GM10248 (cell line): ENCODE measurements at regions not wholly inside any gene's neighbourhood (a gene's known extent, or its start where the extent isn't known, plus 50 kb on each side); places are given as distances from the start of the nearest gene placed in this dataset.
"Not testable (repeated sequence)": the region's sequence is repeated elsewhere in the genome, so short reads cannot be mapped to it uniquely, and the experiment has no call there.

Experiments
- CTCF ChIA-PET: fragments of 300-600 bp; sonication (Branson Sonifier 250); formaldehyde crosslinking; extraction: SDS; loops from one replicate; lab custom pipeline; 2021; ENCODE audit warnings: antibody characterized with exemption; lab: Yijun Ruan, JAX
- POLR2A ChIA-PET: fragments of 350-650 bp; sonication (Branson Sonifier 250); formaldehyde crosslinking; extraction: SDS; loops from one replicate; lab custom pipeline; 2020; ENCODE audit warnings: antibody characterized with exemption; lab: Yijun Ruan, JAX
- DNase-seq: peaks from one replicate; pipeline ENCODE4 v3.0.0; 2012; ENCODE audit errors: extremely low spot score
- TF ChIP-seq, protein P1 (sequence below): IDR thresholded peaks from 2 replicates; pipeline ENCODE4 v1.5.1; 2012; ENCODE audit warnings: mild to moderate bottlenecking, low read depth; ENCODE audit errors: extremely low read depth, missing control alignments, control extremely low read depth

GRCh38 chr5:142246258-142246657, 78.6 kb downstream of the SPRY4 start:
- ChIA-PET POLR2A (no interaction called here), CTCF (no interaction called here)
- DNase-seq, result no peak
- TF ChIP-seq, protein P1, sequence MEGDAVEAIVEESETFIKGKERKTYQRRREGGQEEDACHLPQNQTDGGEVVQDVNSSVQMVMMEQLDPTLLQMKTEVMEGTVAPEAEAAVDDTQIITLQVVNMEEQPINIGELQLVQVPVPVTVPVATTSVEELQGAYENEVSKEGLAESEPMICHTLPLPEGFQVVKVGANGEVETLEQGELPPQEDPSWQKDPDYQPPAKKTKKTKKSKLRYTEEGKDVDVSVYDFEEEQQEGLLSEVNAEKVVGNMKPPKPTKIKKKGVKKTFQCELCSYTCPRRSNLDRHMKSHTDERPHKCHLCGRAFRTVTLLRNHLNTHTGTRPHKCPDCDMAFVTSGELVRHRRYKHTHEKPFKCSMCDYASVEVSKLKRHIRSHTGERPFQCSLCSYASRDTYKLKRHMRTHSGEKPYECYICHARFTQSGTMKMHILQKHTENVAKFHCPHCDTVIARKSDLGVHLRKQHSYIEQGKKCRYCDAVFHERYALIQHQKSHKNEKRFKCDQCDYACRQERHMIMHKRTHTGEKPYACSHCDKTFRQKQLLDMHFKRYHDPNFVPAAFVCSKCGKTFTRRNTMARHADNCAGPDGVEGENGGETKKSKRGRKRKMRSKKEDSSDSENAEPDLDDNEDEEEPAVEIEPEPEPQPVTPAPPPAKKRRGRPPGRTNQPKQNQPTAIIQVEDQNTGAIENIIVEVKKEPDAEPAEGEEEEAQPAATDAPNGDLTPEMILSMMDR, result no peak

GRCh38 chr5:142245786-142246185, 79.0 kb downstream of the SPRY4 start:
- no peak for DNase-seq
- CTCF ChIA-PET, result no interaction called here
- TF ChIP-seq, protein P1, result no peak
- POLR2A ChIA-PET, result no interaction called here

DNA sequence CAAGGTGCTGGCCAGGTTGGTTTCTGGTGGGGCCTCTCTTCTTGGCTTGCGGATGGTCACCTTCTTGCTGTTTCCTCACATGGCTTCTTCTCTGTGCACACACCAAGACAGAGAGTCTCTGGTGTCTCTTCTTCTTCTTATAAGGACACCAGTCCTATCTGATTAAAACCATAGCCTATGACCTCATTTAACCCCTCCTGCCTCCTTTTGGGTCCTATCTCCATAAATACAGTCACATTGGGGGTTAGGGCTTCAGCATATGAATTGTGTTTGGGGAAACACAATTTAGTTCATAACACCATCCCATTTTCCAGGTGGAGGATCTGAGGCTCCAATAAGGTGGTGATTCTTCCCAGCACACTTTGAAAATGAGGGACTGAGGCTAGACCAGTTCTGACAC, 80.4 kb downstream of the SPRY4 start:
- POLR2A ChIA-PET, result no interaction called here
- no peak for DNase-seq
- CTCF ChIA-PET, result no interaction called here
- TF ChIP-seq, protein P1, result no peak

DNA sequence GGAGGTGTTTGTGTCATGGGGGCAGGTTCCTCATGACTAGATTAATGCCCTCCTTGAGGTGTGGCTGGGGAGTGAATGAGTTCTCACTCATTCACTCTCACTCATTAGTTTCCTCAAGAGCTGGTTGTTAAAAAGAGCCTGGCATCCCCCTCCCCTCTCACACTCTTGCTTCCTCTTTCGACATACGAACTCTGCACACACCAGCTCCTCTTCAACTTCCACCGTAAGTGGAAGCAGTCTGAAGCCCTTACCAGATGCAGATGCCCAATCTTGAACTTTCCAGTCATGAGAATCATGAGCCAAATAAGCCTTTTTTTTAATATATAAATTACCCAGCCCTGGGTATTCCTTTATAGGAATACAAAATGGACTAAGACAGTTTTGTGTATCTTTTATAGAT, 82.5 kb downstream of the SPRY4 start:
- ChIA-PET POLR2A (no interaction called here), CTCF (no interaction called here)
- TF ChIP-seq, protein P1, result no peak
- DNase-seq, result no peak

DNA sequence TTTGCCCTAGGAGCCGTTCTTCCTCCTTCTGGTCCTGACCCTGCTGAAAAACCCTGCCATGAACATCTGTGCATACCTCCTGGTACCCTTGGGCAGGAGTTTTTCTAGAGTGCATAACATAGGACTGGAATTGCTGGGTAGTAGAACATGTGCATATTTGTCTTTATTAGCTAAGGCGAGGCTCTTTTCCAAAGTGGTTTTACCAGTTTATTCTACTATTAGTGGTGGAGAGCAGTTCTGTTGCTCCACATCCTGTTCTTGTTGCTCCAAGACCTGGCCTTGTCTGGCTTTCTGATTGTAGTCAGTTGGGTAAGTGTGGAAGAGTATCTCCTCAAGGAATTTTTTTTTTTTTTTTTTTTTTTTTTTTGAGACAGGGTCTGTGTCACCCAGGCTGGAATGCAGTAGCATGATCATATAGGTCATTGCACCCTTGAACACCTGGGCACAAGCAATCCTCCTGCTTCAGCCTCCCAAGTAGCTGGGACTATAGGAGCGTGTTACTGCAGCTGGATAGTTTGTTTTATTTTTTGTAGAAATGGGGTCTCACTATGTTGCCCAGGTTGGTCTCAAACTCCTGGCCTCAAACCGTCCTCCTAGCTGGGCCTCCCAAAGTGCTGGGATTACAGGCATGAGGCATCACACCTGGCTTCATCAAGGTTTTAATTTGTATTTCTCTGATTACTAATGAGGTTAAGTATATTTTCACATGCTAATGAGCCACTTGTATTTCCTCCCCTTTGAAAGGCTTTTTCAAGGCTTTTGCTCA, 85.2 kb downstream of the SPRY4 start:
- CTCF ChIA-PET, result interaction anchor here (1.1 kb wide), 1 partner anchor 12 kb away, joined by 3 read pairs; no protein-coding TSS in a partner anchor
- no peak for DNase-seq
- POLR2A ChIA-PET, result no interaction called here
- TF ChIP-seq, protein P1, result no peak

DNA sequence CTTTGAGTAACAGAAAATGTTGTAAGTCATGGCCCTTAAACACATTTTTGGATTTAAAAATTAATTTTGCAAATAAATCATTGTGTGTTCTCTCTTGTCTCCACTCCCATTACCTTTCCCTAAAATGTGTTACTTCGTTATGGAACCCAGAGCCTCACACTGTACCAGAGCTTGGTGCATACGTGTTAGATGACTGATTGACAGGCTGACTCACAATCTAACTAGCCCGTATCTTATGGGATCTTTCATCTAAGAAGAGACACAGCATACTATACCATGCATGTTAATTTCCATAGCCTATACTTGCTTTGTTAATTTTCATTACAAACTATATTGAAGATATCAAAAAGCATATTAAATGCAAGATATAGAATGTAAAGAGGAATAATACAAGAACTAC, 87.1 kb downstream of the SPRY4 start:
- DNase-seq, result no peak
- TF ChIP-seq, protein P1, result no peak
- CTCF ChIA-PET, result no interaction called here
- POLR2A ChIA-PET, result no interaction called here

DNA sequence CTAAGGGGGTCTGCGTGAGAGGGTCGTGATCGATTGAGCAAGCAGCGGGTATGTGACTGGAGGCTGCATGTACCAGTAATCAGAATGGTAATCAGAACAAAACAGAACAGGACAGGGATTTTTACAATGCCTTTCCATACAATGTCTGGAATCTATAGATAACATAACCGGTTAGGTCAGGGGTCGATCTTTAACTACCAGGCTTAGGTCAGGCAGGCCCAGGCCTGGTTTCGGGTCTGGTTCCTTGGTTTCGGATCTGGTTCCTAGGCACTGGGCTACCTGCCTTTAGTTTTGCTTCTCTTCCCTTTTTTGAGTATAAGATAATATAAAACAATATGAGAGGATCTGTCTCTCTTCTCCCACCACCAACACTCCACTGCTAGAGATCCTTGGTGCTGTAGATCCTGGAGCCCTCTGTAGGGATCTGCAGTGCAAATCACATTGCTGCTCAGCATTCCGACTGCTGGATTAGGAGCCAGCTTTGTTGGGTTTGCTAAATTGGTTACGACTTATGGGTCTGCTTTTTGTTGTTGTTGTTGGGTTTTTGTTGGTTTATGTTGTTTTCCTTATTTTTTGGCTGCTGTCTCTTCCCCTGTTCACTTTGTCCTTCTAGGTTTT, 88.0 kb downstream of the SPRY4 start:
- POLR2A ChIA-PET, DNase-seq: not testable (repeated sequence)
- CTCF ChIA-PET, result interaction anchor here (0.7 kb wide), 1 partner anchor 15 kb away, joined by 3 read pairs; no protein-coding TSS in a partner anchor
